ENCODE measurements at regions not wholly inside any gene's neighbourhood (a gene's known extent, or its start where the extent isn't known, plus 50 kb on each side); places are given as distances from the start of the nearest gene placed in this dataset.

GRCh38 chr2:133859578-133859977 lies 291.3 kb upstream of the NCKAP5 start:
- no peaks in the 10 kb centered on the region for H3K4me1 ChIP-seq (ENCODE audit: insufficient read depth, low read length)
- no peaks in the 10 kb centered on the region for H3K9me3 ChIP-seq (ENCODE audit: low read length)
- POLR2A ChIA-PET, result no interaction called here
- Mint-ChIP-seq H3K9me3 (no peaks in the 10 kb centered on the region), H3K4me3 (no peak overlapping the region), H3K27me3 (peaks cover 1 to 15% of the 10 kb centered on the region in 2 donors), H3K36me3 (no peaks in the 10 kb centered on the region), H3K27ac (no peak overlapping the region), H3K4me1 (no peaks in the 10 kb centered on the region)
- CTCF ChIA-PET, result interaction anchor here (6.8 kb wide), 1 partner anchor 15 kb away, joined by 26 read pairs; no protein-coding TSS in a partner anchor
- no peak overlapping the region for H3K27ac ChIP-seq (ENCODE audit: low read depth, low read length)
- H3K27me3 ChIP-seq (ENCODE audit: insufficient read depth, low read length, poor library complexity, severe bottlenecking), result no peaks in the 10 kb centered on the region
- no peak overlapping the region for H3K4me3 ChIP-seq (ENCODE audit: low read length)
- DNase-seq, result no peak
- H3K36me3 ChIP-seq (ENCODE audit: insufficient read depth, low read length), result no peaks in the 10 kb centered on the region

- no peak overlapping the region for H3K27ac Mint-ChIP-seq
- CTCF ChIA-PET, result interaction anchor here (6.8 kb wide), 1 partner anchor 18 kb away, joined by 26 read pairs; no protein-coding TSS in a partner anchor
- H3K27ac ChIP-seq (ENCODE audit: low read depth, low read length), result no peak overlapping the region
- H3K27me3 ChIP-seq (ENCODE audit: insufficient read depth, low read length, poor library complexity, severe bottlenecking), result no peaks in the 10 kb centered on the region
- no peaks in the 10 kb centered on the region for H3K4me1 ChIP-seq (ENCODE audit: insufficient read depth, low read length)
- no peak overlapping the region for H3K4me3 Mint-ChIP-seq
- no peaks in the 10 kb centered on the region for H3K36me3 Mint-ChIP-seq
- DNase-seq, result no peak
- no peaks in the 10 kb centered on the region for H3K9me3 ChIP-seq (ENCODE audit: low read length)
- POLR2A ChIA-PET, result no interaction called here
- peaks cover 9 to 42% of the 10 kb centered on the region in 2 donors for H3K27me3 Mint-ChIP-seq
- no peaks in the 10 kb centered on the region for H3K36me3 ChIP-seq (ENCODE audit: insufficient read depth, low read length)
- H3K4me3 ChIP-seq (ENCODE audit: low read length), result no peak overlapping the region
- peaks cover 0 to 3% (median 0%) of the 10 kb centered on the region in 5 donors for H3K9me3 Mint-ChIP-seq
- H3K4me1 Mint-ChIP-seq, result no peaks in the 10 kb centered on the region
These were observed 294.2 kb upstream of the NCKAP5 start for GRCh38 chr2:133862400-133862977.

DNA sequence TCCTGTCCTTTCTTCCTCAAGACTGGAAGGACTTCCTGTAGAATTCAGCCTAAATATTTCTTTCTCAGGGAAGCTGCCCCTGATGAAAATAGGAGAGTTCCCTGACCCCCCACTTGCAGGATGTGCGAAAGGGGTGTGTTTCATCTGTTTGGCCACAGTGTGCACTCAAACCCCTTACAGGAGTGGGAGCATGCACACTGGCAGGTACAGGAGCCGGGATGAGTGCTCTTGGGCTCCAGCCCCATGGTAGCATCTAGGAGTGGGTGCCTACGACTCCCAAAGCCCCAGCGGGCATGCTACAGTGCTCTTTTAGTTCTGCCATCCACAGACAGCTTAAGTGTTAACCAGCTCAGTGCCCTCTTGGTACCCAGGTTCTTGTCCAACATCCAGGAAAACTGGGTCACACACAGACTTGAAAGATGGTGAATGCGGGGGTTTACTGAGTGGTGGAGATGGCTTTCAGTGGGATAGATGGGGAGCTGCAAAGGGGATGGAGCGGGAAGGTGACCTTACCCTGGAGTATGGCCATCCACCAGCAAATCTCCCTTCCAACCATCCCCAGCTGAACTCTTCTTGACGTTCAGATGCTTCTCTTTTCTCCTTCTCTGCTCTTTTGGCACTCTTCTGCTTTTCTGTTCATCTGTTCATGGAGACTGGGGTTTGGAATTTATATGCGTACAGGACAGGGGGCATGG lies 295.0 kb upstream of the NCKAP5 start:
- Histone ChIP-seq H3K4me3 (ENCODE audit: low read length) (no peak overlapping the region), H3K4me1 (ENCODE audit: insufficient read depth, low read length) (no peaks in the 10 kb centered on the region), H3K27ac (ENCODE audit: low read depth, low read length) (no peak overlapping the region), H3K36me3 (ENCODE audit: insufficient read depth, low read length) (no peaks in the 10 kb centered on the region), H3K27me3 (ENCODE audit: insufficient read depth, low read length, poor library complexity, severe bottlenecking) (no peaks in the 10 kb centered on the region), H3K9me3 (ENCODE audit: low read length) (no peaks in the 10 kb centered on the region)
- ChIA-PET CTCF (interaction anchor here (6.8 kb wide), 1 partner anchor 19 kb away, joined by 26 read pairs; no protein-coding TSS in a partner anchor), POLR2A (no interaction called here)
- DNase-seq, result no peak
- Mint-ChIP-seq H3K9me3 (peaks cover 0 to 3% (median 0%) of the 10 kb centered on the region in 5 donors), H3K27ac (no peak overlapping the region), H3K4me3 (no peak overlapping the region), H3K36me3 (no peaks in the 10 kb centered on the region), H3K27me3 (peaks cover 9 to 48% of the 10 kb centered on the region in 2 donors), H3K4me1 (no peaks in the 10 kb centered on the region)

GRCh38 chr2:133865141-133865540 lies 296.9 kb upstream of the NCKAP5 start:
- H3K27ac Mint-ChIP-seq, result no peak overlapping the region

DNA sequence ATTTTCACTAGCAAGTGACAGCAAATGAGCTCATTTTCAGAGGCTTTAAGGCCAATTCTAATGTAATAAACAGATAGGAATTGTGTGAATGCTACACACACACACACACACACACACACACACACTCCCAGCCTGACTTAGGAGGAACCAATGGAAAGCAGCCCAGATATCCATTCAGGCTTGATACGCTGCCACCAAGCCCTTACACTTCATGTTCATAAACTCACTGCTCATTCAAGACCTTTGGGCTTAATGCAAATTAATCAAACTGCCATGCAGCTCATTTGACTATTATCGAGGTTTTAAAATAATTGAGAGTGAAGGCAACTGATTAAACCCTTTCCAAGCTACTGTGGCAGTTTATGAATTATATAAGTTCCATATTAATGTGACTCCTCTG lies 298.9 kb upstream of the NCKAP5 start:
- Histone ChIP-seq H3K36me3 (ENCODE audit: insufficient read depth, low read length) (no peaks in the 10 kb centered on the region), H3K4me1 (ENCODE audit: insufficient read depth, low read length) (no peaks in the 10 kb centered on the region), H3K9me3 (ENCODE audit: low read length) (no peaks in the 10 kb centered on the region), H3K27ac (ENCODE audit: low read depth, low read length) (no peak overlapping the region), H3K27me3 (ENCODE audit: insufficient read depth, low read length, poor library complexity, severe bottlenecking) (no peaks in the 10 kb centered on the region), H3K4me3 (ENCODE audit: low read length) (no peak overlapping the region)
- Mint-ChIP-seq H3K27ac (no peak overlapping the region), H3K4me3 (no peak overlapping the region), H3K4me1 (no peaks in the 10 kb centered on the region), H3K36me3 (no peaks in the 10 kb centered on the region), H3K27me3 (peaks cover 8 to 57% of the 10 kb centered on the region in 2 donors), H3K9me3 (peaks cover 0 to 6% (median 0%) of the 10 kb centered on the region in 5 donors)
- DNase-seq, result no peak
- POLR2A ChIA-PET, result no interaction called here
- CTCF ChIA-PET, result interaction anchor here (1.4 kb wide), 1 partner anchor 20 kb away, joined by 3 read pairs; no protein-coding TSS in a partner anchor

More at GRCh38 chr2:133865141-133865540, 296.9 kb upstream of the NCKAP5 start:
- no peaks in the 10 kb centered on the region for H3K4me1 Mint-ChIP-seq
- DNase-seq, result no peak
- Histone ChIP-seq H3K4me3 (ENCODE audit: low read length) (no peak overlapping the region), H3K27ac (ENCODE audit: low read depth, low read length) (no peak overlapping the region), H3K27me3 (ENCODE audit: insufficient read depth, low read length, poor library complexity, severe bottlenecking) (no peaks in the 10 kb centered on the region), H3K4me1 (ENCODE audit: insufficient read depth, low read length) (no peaks in the 10 kb centered on the region), H3K36me3 (ENCODE audit: insufficient read depth, low read length) (no peaks in the 10 kb centered on the region), H3K9me3 (ENCODE audit: low read length) (no peaks in the 10 kb centered on the region)
- POLR2A ChIA-PET, result no interaction called here
- H3K9me3 Mint-ChIP-seq, result peaks cover 0 to 3% (median 0%) of the 10 kb centered on the region in 5 donors
- no peak overlapping the region for H3K4me3 Mint-ChIP-seq
- H3K27me3 Mint-ChIP-seq, result peaks cover 9 to 57% of the 10 kb centered on the region in 2 donors
- CTCF ChIA-PET, result no interaction called here
- no peaks in the 10 kb centered on the region for H3K36me3 Mint-ChIP-seq

DNA sequence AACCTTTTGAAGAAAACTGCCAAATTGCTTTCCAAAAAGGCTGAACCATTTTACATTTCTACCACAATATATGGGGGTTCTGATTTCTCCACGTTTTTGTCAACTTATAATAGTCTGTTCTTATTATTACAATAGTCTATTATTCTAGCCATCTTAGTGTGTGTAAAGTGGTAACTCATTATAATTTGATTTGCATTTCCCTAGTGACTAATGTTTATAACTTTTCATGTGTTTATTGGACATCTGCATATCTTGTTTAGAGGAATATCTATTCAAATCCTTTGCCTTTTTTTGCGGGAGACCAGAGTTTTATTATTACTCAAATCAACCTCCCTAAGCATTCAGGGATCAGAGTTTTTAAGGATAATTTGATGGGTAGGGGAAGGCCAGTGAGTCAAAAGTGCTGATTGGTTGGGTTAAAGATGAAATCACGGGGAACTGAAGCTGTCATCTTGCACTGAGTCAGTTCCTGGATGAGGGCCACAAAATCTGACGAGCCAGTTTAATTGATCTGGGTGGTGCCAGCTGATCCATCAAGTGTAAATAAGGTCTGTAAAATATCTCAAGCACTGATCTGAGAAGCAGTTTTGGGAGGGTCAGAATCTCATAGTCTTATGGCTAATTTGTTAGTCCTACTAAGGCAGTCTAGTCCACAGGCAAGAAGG lies 303.4 kb upstream of the NCKAP5 start:
- H3K4me1 Mint-ChIP-seq, result no peaks in the 10 kb centered on the region
- Histone ChIP-seq H3K36me3 (ENCODE audit: insufficient read depth, low read length) (no peaks in the 10 kb centered on the region), H3K27me3 (ENCODE audit: insufficient read depth, low read length, poor library complexity, severe bottlenecking) (no peaks in the 10 kb centered on the region), H3K4me3 (ENCODE audit: low read length) (no peak overlapping the region), H3K4me1 (ENCODE audit: insufficient read depth, low read length) (no peaks in the 10 kb centered on the region), H3K27ac (ENCODE audit: low read depth, low read length) (no peak overlapping the region), H3K9me3 (ENCODE audit: low read length) (no peaks in the 10 kb centered on the region)
- H3K9me3 Mint-ChIP-seq, result peaks cover 0 to 6% (median 0%) of the 10 kb centered on the region in 5 donors
- no peak for DNase-seq
- ChIA-PET POLR2A (no interaction called here), CTCF (no interaction called here)
- H3K36me3 Mint-ChIP-seq, result no peaks in the 10 kb centered on the region
- H3K27ac Mint-ChIP-seq, result no peak overlapping the region
- no peak overlapping the region for H3K4me3 Mint-ChIP-seq
- H3K27me3 Mint-ChIP-seq, result peaks cover 1 to 31% of the 10 kb centered on the region in 2 donors

DNA sequence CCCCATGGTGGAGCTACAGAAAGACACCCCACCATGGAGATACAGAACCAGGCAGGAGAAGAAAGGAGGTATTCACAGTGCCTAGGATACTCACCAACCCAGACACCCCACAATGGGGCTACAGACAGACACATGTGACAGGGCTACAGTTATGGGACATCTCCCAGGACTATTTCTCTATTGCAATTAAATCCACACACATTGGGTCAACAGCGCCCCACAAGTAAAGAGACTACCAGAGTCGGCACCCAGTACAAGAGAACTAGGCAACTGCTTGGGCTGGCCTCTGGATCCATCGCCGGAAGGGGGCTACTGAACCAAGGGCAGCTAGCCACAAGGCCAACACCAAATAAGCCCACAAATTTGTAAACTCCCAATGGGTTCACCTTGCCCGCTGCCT lies 310.1 kb upstream of the NCKAP5 start:
- Mint-ChIP-seq H3K4me3 (no peak overlapping the region), H3K27me3 (peaks cover 13 to 38% of the 10 kb centered on the region in 2 donors), H3K4me1 (no peaks in the 10 kb centered on the region), H3K27ac (no peak overlapping the region), H3K36me3 (no peaks in the 10 kb centered on the region), H3K9me3 (peaks cover 0 to 2% (median 0%) of the 10 kb centered on the region in 5 donors)
- Histone ChIP-seq H3K4me1 (ENCODE audit: insufficient read depth, low read length) (no peaks in the 10 kb centered on the region), H3K27ac (ENCODE audit: low read depth, low read length) (no peak overlapping the region), H3K36me3 (ENCODE audit: insufficient read depth, low read length) (no peaks in the 10 kb centered on the region), H3K4me3 (ENCODE audit: low read length) (no peak overlapping the region), H3K9me3 (ENCODE audit: low read length) (no peaks in the 10 kb centered on the region), H3K27me3 (ENCODE audit: insufficient read depth, low read length, poor library complexity, severe bottlenecking) (no peaks in the 10 kb centered on the region)
- ChIA-PET POLR2A (no interaction called here), CTCF (no interaction called here)
- no peak for DNase-seq

GRCh38 chr2:133879703-133880102 lies 311.4 kb upstream of the NCKAP5 start:
- Mint-ChIP-seq H3K36me3 (no peaks in the 10 kb centered on the region), H3K27me3 (peaks cover 13 to 40% of the 10 kb centered on the region in 2 donors), H3K9me3 (peaks cover 0 to 2% (median 0%) of the 10 kb centered on the region in 5 donors), H3K27ac (no peak overlapping the region), H3K4me3 (no peak overlapping the region), H3K4me1 (no peaks in the 10 kb centered on the region)
- ChIA-PET CTCF (no interaction called here), POLR2A (no interaction called here)
- Histone ChIP-seq H3K4me3 (ENCODE audit: low read length) (no peak overlapping the region), H3K27me3 (ENCODE audit: insufficient read depth, low read length, poor library complexity, severe bottlenecking) (no peaks in the 10 kb centered on the region), H3K27ac (ENCODE audit: low read depth, low read length) (no peak overlapping the region), H3K9me3 (ENCODE audit: low read length) (no peaks in the 10 kb centered on the region), H3K4me1 (ENCODE audit: insufficient read depth, low read length) (no peaks in the 10 kb centered on the region), H3K36me3 (ENCODE audit: insufficient read depth, low read length) (no peaks in the 10 kb centered on the region)
- DNase-seq, result no peak
